Activated naive CD4-positive, alpha-beta T cell treated with anti-CD3 and anti-CD28 coated beads, Interleukin-2, amount 50 U/mL, for 24 hours (primary cell): ENCODE measurements at regions not wholly inside any gene's neighbourhood (a gene's known extent, or its start where the extent isn't known, plus 50 kb on each side); places are given as distances from the start of the nearest gene placed in this dataset.

Source experiments
- H3K27ac Mint-ChIP-seq: one replicate; pipeline ENCODE4 v1.8.0; 2021; ENCODE audit warnings: mild to moderate bottlenecking, mixed read lengths
- H3K27me3 Mint-ChIP-seq: one replicate; pipeline ENCODE4 v1.8.0; 2021; ENCODE audit warnings: mixed read lengths
- H3K36me3 Mint-ChIP-seq: one replicate; pipeline ENCODE4 v1.8.0; 2021; ENCODE audit warnings: mixed read lengths
- H3K4me1 Mint-ChIP-seq: one replicate; pipeline ENCODE4 v1.8.0; 2021; ENCODE audit warnings: mixed read lengths
- H3K4me3 Mint-ChIP-seq: one replicate; pipeline ENCODE4 v1.8.0; 2021; ENCODE audit warnings: mild to moderate bottlenecking, mixed read lengths
- H3K9me3 Mint-ChIP-seq: one replicate; pipeline ENCODE4 v1.8.0; 2021; ENCODE audit warnings: mixed read lengths

GRCh38 chr1:224486801-224487583, 52.4 kb upstream of the WDR26 start:
- Mint-ChIP-seq H3K4me1 (no peaks in the 10 kb centered on the region), H3K36me3 (no peaks in the 10 kb centered on the region), H3K27me3 (peaks cover 1% of the 10 kb centered on the region), H3K27ac (no peak overlapping the region), H3K9me3 (no peaks in the 10 kb centered on the region), H3K4me3 (no peak overlapping the region)

GRCh38 chr1:224488806-224489499, 54.4 kb upstream of the WDR26 start:
- Mint-ChIP-seq H3K36me3 (no peaks in the 10 kb centered on the region), H3K27me3 (peaks cover 1% of the 10 kb centered on the region), H3K4me3 (no peak overlapping the region), H3K4me1 (no peaks in the 10 kb centered on the region), H3K27ac (no peak overlapping the region), H3K9me3 (no peaks in the 10 kb centered on the region)

GRCh38 chr1:224489534-224490365, 55.2 kb upstream of the WDR26 start:
- Mint-ChIP-seq H3K27ac (peak overlapping the region; percentile 6), H3K27me3 (peaks cover 1% of the 10 kb centered on the region)

GRCh38 chr1:224490549-224491537, 56.2 kb upstream of the WDR26 start:
- no peaks in the 10 kb centered on the region for H3K36me3 Mint-ChIP-seq
- peaks cover 3% of the 10 kb centered on the region for H3K4me1 Mint-ChIP-seq
- H3K9me3 Mint-ChIP-seq = no peaks in the 10 kb centered on the region
- H3K27ac Mint-ChIP-seq = no peak overlapping the region
- H3K4me3 Mint-ChIP-seq = no peak overlapping the region
- H3K27me3 Mint-ChIP-seq = peaks cover 1% of the 10 kb centered on the region

More at GRCh38 chr1:224489534-224490365, 55.2 kb upstream of the WDR26 start:
- Mint-ChIP-seq H3K9me3 (no peaks in the 10 kb centered on the region), H3K4me1 (no peaks in the 10 kb centered on the region), H3K36me3 (no peaks in the 10 kb centered on the region), H3K4me3 (no peak overlapping the region)

- no peaks in the 10 kb centered on the region for H3K36me3 Mint-ChIP-seq
- H3K4me3 Mint-ChIP-seq = no peak overlapping the region
- H3K9me3 Mint-ChIP-seq = peaks cover 5% of the 10 kb centered on the region
- no peak overlapping the region for H3K27ac Mint-ChIP-seq
- H3K4me1 Mint-ChIP-seq = peaks cover 7% of the 10 kb centered on the region
- peaks cover 1% of the 10 kb centered on the region for H3K27me3 Mint-ChIP-seq
These were observed 57.4 kb upstream of the WDR26 start for GRCh38 chr1:224492015-224492414.

GRCh38 chr1:224492632-224493031, 58.0 kb upstream of the WDR26 start:
- peaks cover 13% of the 10 kb centered on the region for H3K4me1 Mint-ChIP-seq

GRCh38 chr1:224493269-224493668, 58.7 kb upstream of the WDR26 start:
- Mint-ChIP-seq H3K4me3 (no peak overlapping the region), H3K9me3 (peaks cover 5% of the 10 kb centered on the region), H3K36me3 (no peaks in the 10 kb centered on the region), H3K27ac (peak overlapping the region; percentile 69), H3K27me3 (peaks cover 1% of the 10 kb centered on the region), H3K4me1 (peaks cover 19% of the 10 kb centered on the region)

More at GRCh38 chr1:224492632-224493031, 58.0 kb upstream of the WDR26 start:
- Mint-ChIP-seq H3K36me3 (no peaks in the 10 kb centered on the region), H3K27ac (no peak overlapping the region), H3K27me3 (peaks cover 1% of the 10 kb centered on the region), H3K4me3 (no peak overlapping the region), H3K9me3 (peaks cover 5% of the 10 kb centered on the region)

- Mint-ChIP-seq H3K4me1 (peaks cover 28% of the 10 kb centered on the region), H3K9me3 (peaks cover 5% of the 10 kb centered on the region), H3K27me3 (peaks cover 1% of the 10 kb centered on the region), H3K4me3 (no peak overlapping the region), H3K36me3 (no peaks in the 10 kb centered on the region), H3K27ac (no peak overlapping the region)
These were observed 59.7 kb upstream of the WDR26 start for GRCh38 chr1:224494343-224494742.

GRCh38 chr1:224495866-224496265, 61.3 kb upstream of the WDR26 start:
- Mint-ChIP-seq H3K9me3 (peaks cover 5% of the 10 kb centered on the region), H3K27ac (no peak overlapping the region), H3K27me3 (no peaks in the 10 kb centered on the region), H3K4me3 (no peak overlapping the region), H3K36me3 (no peaks in the 10 kb centered on the region), H3K4me1 (peaks cover 33% of the 10 kb centered on the region)

GRCh38 chr1:224496826-224497225, 62.2 kb upstream of the WDR26 start:
- peaks cover 5% of the 10 kb centered on the region for H3K9me3 Mint-ChIP-seq
- no peaks in the 10 kb centered on the region for H3K27me3 Mint-ChIP-seq
- no peaks in the 10 kb centered on the region for H3K36me3 Mint-ChIP-seq
- peak overlapping the region; percentile 56 for H3K27ac Mint-ChIP-seq
- H3K4me1 Mint-ChIP-seq = peaks cover 37% of the 10 kb centered on the region
- peak overlapping the region; percentile 34 for H3K4me3 Mint-ChIP-seq

- Mint-ChIP-seq H3K36me3 (no peaks in the 10 kb centered on the region), H3K4me1 (peaks cover 37% of the 10 kb centered on the region), H3K9me3 (peaks cover 5% of the 10 kb centered on the region), H3K27me3 (no peaks in the 10 kb centered on the region), H3K27ac (peak overlapping the region; percentile 88), H3K4me3 (peak overlapping the region; percentile 53)
These were observed 63.3 kb upstream of the WDR26 start for GRCh38 chr1:224497714-224498573.

- peaks cover 5% of the 10 kb centered on the region for H3K9me3 Mint-ChIP-seq
- peaks cover 41% of the 10 kb centered on the region for H3K4me1 Mint-ChIP-seq
- peak overlapping the region; percentile 53 for H3K4me3 Mint-ChIP-seq
- no peaks in the 10 kb centered on the region for H3K36me3 Mint-ChIP-seq
- peak overlapping the region; percentile 88 for H3K27ac Mint-ChIP-seq
- no peaks in the 10 kb centered on the region for H3K27me3 Mint-ChIP-seq
These were observed 64.1 kb upstream of the WDR26 start for GRCh38 chr1:224498574-224499170.

- H3K4me1 Mint-ChIP-seq = peaks cover 41% of the 10 kb centered on the region
- H3K27ac Mint-ChIP-seq = no peak overlapping the region
- H3K36me3 Mint-ChIP-seq = no peaks in the 10 kb centered on the region
- H3K4me3 Mint-ChIP-seq = no peak overlapping the region
- H3K9me3 Mint-ChIP-seq = peaks cover 5% of the 10 kb centered on the region
- H3K27me3 Mint-ChIP-seq = no peaks in the 10 kb centered on the region
These were observed 64.6 kb upstream of the WDR26 start for GRCh38 chr1:224499204-224499603.

- Mint-ChIP-seq H3K4me1 (peaks cover 39% of the 10 kb centered on the region), H3K4me3 (no peak overlapping the region), H3K36me3 (no peaks in the 10 kb centered on the region), H3K27ac (peak overlapping the region; percentile 51), H3K27me3 (no peaks in the 10 kb centered on the region), H3K9me3 (peaks cover 5% of the 10 kb centered on the region)
These were observed 66.2 kb upstream of the WDR26 start for GRCh38 chr1:224500796-224501195.
